B cell (primary cell): ENCODE measurements at regions not wholly inside any gene's neighbourhood (a gene's known extent, or its start where the extent isn't known, plus 50 kb on each side); places are given as distances from the start of the nearest gene placed in this dataset.

ENCODE experiments used
- CTCF ChIP-seq: fragments of 200-600 bp; IDR thresholded peaks from one replicate; pipeline ENCODE4 v1.8.0; 2022; ENCODE audit warnings: antibody characterized with exemption, mild to moderate bottlenecking
- EZH2 ChIP-seq: IDR thresholded peaks from 2 replicates; pipeline ENCODE4 v1.6.1; 2012; ENCODE audit warnings: borderline replicate concordance, low read depth, mild to moderate bottlenecking, moderate library complexity, low read length; ENCODE audit not compliant: insufficient read depth, poor library complexity, severe bottlenecking

GRCh38 chr3:72398781-72399180, 449.5 kb downstream of the SHQ1 start:
- TF ChIP-seq EZH2 (no peak), CTCF (no peak)
